Effector memory CD8-positive, alpha-beta T cell (primary cell): ENCODE measurements at regions not wholly inside any gene's neighbourhood (a gene's known extent, or its start where the extent isn't known, plus 50 kb on each side); places are given as distances from the start of the nearest gene placed in this dataset.

Source experiments
- ATAC-seq: fragments of 150-1000 bp; cut with Tn5 transposase; replicated peaks from 2 replicates; pipeline ENCODE4 v1.10.0; 2021; ENCODE audit warnings: mild to moderate bottlenecking, moderate library complexity
- DNase-seq, 3 experiments: peaks; one replicate each; pipeline ENCODE4 v3.0.0; 2021
- H3K27ac Mint-ChIP-seq, 2 donors: one replicate each; pipeline ENCODE4 v1.8.0; 2022; ENCODE audit warnings: mild to moderate bottlenecking in 2 of 2, mixed read lengths in 2 of 2, moderate library complexity in 2 of 2
- H3K27me3 Mint-ChIP-seq, 2 donors: one replicate each; pipeline ENCODE4 v1.8.0; 2022; ENCODE audit warnings: mixed read lengths in 2 of 2
- H3K36me3 Mint-ChIP-seq: one replicate; pipeline ENCODE4 v1.8.0; 2022; ENCODE audit warnings: mild to moderate bottlenecking, moderate library complexity, mixed read lengths; ENCODE audit not compliant: insufficient read depth
- H3K4me1 Mint-ChIP-seq, 2 donors: one replicate each; pipeline ENCODE4 v1.8.0; 2022; ENCODE audit warnings: low read depth in 2 of 2, mixed read lengths in 2 of 2
- H3K4me3 Mint-ChIP-seq, 2 donors: one replicate each; pipeline ENCODE4 v1.8.0; 2022; ENCODE audit warnings: mild to moderate bottlenecking in 2 of 2, mixed read lengths in 2 of 2, moderate library complexity in 2 of 2
- H3K9me3 Mint-ChIP-seq, 2 donors: one replicate each; pipeline ENCODE4 v1.8.0; 2022; ENCODE audit warnings: mixed read lengths in 2 of 2

DNA sequence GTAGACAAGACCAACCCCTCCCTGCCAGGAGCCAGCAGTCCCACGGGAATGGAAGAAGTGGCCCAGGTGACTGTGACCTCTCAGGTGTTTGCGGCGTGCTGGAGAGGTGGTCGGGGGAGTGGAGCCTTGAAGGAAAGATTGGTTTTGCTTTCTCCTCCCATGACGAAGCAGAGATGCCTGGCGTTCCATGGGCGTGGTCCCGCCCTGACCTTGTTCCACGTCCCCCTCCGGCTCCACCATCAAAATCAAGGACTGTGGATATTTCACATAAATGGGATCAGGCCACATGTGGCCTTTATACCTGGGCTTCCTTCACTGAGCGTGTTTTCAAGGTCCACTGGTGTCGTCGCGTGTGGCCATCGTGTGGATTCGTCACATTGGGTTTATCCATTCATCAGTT, 270.6 kb upstream of the TNRC6C start:
- DNase-seq (no peak), ATAC-seq (no peak)
- H3K36me3 Mint-ChIP-seq: no peaks in the 10 kb centered on the region
- no peaks in the 10 kb centered on the region for H3K9me3 Mint-ChIP-seq
- H3K27ac Mint-ChIP-seq: no peak overlapping the region
- peaks cover 13 to 22% of the 10 kb centered on the region in 2 donors for H3K4me1 Mint-ChIP-seq
- peaks cover 0 to 43% of the 10 kb centered on the region in 2 donors for H3K27me3 Mint-ChIP-seq
- H3K4me3 Mint-ChIP-seq: no peak overlapping the region

DNA sequence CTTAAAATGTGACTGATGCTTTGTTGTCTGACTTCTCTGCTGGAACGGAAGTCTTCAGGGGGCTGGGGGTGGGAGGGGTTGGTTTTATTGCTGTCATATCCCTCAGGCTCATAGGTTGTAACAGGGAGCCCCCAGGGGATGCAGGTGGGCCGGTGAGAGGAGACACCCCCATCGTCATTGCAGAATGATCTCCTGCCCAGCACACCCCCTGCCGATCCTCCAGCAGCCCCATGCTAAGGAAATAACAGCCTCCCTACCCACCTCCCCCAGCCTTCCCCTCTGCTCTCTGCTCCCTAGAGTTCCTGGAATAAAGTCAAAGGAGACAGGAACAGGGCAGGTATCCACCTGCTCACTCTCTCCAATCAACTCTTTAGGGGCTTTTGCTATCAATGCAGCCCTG, 270.1 kb upstream of the TNRC6C start:
- Mint-ChIP-seq H3K27ac (no peak overlapping the region), H3K27me3 (peaks cover 0 to 46% of the 10 kb centered on the region in 2 donors), H3K4me1 (peaks cover 13 to 26% of the 10 kb centered on the region in 2 donors)

DNA sequence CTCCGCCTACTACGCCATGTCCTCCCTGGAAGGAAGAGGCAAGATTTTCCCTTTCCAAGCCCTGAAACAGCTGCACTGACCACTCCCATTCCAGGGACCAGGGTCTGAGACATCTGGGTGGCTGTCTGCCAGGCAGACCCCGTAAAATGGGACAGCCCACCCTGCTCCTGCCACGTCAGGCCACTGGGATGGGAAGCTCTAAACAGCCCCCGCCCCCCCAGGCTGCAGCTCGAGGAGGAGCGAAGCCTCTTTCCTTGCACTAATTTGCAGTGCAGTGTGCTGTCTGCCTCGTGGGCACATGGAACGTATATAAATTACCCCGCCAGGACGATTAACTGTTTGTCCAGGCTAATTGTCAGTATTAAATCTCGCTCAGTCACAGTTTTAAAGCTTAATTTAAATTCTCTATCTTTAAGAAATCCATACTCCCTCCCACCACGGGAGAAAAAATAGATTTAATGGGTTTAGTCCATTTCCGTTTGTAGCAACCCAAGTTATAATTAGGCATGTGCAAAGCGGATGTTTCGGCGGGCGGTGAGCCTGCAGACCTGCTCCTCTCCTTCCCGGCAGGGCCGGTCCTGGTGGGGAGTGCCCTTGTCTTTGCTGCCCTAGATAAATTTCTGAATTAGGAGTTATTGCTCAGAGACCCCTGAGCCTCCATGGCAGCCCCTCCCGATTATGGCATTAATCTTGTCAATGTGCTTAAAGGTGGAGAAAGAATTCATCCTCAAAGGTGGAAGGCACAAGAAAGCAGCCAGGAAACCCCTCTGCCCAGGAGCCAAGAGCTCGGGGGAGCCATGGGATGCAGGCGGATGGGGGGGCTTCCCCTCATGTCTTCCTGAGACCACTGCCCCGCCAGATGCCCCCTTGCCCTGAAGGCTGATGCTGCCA, 268.0 kb upstream of the TNRC6C start:
- peak overlapping the region; percentile 50 to 62 for H3K4me3 Mint-ChIP-seq
- no peaks in the 10 kb centered on the region for H3K9me3 Mint-ChIP-seq
- H3K27me3 Mint-ChIP-seq: peaks cover 21 to 47% of the 10 kb centered on the region in 2 donors
- DNase-seq: no peak
- H3K4me1 Mint-ChIP-seq: peaks cover 10 to 30% of the 10 kb centered on the region in 2 donors
- peak; percentile 31 for ATAC-seq
- H3K36me3 Mint-ChIP-seq: no peaks in the 10 kb centered on the region
- H3K27ac Mint-ChIP-seq: no peak overlapping the region

More for the DNA sequence above, 270.1 kb upstream of the TNRC6C start:
- Mint-ChIP-seq H3K9me3 (no peaks in the 10 kb centered on the region), H3K36me3 (no peaks in the 10 kb centered on the region), H3K4me3 (no peak overlapping the region)
- DNase-seq (no peak), ATAC-seq (no peak)

- ATAC-seq (no peak), DNase-seq (no peak)
These were observed 267.1 kb upstream of the TNRC6C start for GRCh38 chr17:77691216-77692085.

DNA sequence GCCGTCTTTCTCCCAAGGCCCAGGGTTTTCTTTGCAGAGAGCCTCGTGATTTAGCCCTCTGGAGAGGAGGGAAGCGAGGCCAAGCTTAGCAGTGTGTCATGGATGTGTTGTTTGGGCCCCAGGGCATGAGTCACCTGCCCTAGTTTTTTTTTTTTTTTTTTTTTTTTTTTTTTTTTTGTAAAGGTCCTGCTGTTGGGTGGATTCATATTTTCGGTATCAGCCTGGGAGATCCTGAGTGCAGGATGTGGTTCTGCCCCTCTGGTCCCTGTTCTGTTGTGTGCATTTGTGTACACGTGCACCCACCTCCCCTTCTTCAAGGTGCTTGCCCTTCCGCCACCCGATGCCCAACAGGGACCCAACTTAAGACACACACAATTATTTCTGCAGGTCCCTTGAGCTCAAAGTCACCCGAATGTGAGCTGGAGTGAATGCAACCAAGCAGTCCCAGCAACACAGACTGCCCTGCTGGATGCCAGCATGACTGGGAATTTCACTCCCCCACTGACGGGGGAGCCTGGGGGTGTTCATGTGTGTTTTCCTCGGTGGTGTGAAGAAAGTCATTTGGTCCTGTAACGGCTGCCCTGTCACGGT, 265.8 kb upstream of the TNRC6C start:
- no peaks in the 10 kb centered on the region for H3K9me3 Mint-ChIP-seq
- ATAC-seq: peak; percentile 86
- H3K4me3 Mint-ChIP-seq: peak overlapping the region; percentile 31 to 50
- H3K36me3 Mint-ChIP-seq: no peaks in the 10 kb centered on the region
- H3K27ac Mint-ChIP-seq: peak overlapping the region in 1 of 2 donors; percentile 42
- H3K4me1 Mint-ChIP-seq: peaks cover 10 to 34% of the 10 kb centered on the region in 2 donors
- H3K27me3 Mint-ChIP-seq: peaks cover 38 to 51% of the 10 kb centered on the region in 2 donors
- DNase-seq: peak in 1 of 3 experiments; percentile 12

More at GRCh38 chr17:77691216-77692085, 267.1 kb upstream of the TNRC6C start:
- H3K9me3 Mint-ChIP-seq: no peaks in the 10 kb centered on the region
- H3K36me3 Mint-ChIP-seq: no peaks in the 10 kb centered on the region
- peak overlapping the region in 1 of 2 donors; percentile 42 for H3K27ac Mint-ChIP-seq
- peak overlapping the region; percentile 50 to 62 for H3K4me3 Mint-ChIP-seq
- H3K4me1 Mint-ChIP-seq: peaks cover 10 to 34% of the 10 kb centered on the region in 2 donors
- peaks cover 31 to 47% of the 10 kb centered on the region in 2 donors for H3K27me3 Mint-ChIP-seq

- peaks cover 40 to 57% of the 10 kb centered on the region in 2 donors for H3K27me3 Mint-ChIP-seq
- peak overlapping the region in 1 of 2 donors; percentile 22 for H3K27ac Mint-ChIP-seq
- ATAC-seq (no peak), DNase-seq (no peak)
- no peaks in the 10 kb centered on the region for H3K9me3 Mint-ChIP-seq
- no peaks in the 10 kb centered on the region for H3K36me3 Mint-ChIP-seq
- peak overlapping the region in 1 of 2 donors; percentile 50 for H3K4me3 Mint-ChIP-seq
- H3K4me1 Mint-ChIP-seq: peaks cover 10 to 34% of the 10 kb centered on the region in 2 donors
These were observed 265.2 kb upstream of the TNRC6C start for GRCh38 chr17:77693301-77693700.

DNA sequence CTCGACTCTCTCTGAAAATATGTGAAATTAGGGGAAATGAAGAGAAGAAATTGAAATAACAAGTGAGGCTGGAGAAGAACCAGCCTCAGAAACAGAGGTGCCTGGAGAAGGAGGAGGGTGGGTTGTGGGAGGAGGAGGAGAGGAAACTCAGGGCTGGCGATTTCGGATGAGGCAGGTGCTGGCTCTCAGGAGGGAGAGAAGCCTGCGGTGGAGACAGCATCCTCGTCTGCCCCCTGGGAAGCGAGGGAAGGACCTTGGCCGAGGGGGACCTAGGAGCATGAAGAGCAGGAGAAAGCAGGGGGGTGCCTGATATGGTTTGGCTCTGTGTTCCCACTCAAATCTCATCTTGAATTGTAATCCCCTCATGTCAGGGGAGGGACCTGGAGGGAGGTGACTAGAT, 264.7 kb upstream of the TNRC6C start:
- peak overlapping the region in 1 of 2 donors; percentile 22 for H3K27ac Mint-ChIP-seq

DNA sequence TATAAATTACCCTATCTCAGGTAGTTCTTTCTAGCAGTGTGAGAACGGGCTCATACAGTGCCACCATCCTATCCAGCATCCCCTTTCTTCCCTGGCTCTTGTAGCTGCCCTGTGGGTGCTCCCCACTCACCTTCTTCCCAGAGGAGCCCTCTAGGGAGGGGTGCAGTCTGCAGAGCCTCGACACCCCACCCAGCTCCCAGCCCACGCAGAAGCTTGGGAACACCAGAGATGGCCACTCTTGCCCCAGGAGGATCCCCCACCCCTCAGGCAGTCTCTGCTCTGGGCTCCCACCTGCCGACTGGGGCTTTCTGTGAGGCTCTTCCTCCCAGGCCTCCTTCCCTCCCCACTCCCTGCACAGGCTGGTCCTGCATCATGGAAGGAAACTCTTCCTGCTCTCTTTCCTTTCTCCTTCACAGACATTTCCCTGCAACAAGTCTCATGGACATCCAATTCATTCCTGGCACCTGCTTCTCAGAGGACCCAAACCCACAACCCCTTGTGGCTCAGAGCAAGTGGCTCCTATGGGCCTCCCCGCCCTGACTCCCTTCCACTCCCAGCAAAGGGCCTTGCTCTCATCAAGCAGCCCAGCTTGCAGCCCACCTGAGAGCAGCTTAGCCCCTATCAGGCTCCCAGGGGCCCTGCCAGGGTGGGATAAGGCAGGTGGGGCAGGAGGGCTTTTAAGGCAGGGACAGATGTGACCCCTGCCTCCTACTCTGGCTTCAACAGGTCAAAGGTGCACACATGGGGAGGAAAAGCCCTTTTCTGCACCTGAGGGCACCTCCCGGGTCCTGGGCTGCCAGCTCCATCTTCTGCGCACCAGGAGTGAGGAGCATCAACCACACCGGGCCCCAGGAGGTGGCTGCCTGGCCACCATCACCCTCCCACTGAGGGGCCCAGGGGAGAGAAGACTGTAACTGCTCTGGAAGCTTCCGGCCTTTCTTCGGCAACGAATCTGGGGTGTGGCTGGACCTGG, 263.8 kb upstream of the TNRC6C start:
- peaks cover 10 to 37% of the 10 kb centered on the region in 2 donors for H3K4me1 Mint-ChIP-seq
- H3K4me3 Mint-ChIP-seq: no peak overlapping the region
- H3K9me3 Mint-ChIP-seq: no peaks in the 10 kb centered on the region
- H3K36me3 Mint-ChIP-seq: no peaks in the 10 kb centered on the region
- DNase-seq (no peak), ATAC-seq (no peak)
- H3K27me3 Mint-ChIP-seq: peaks cover 48 to 71% of the 10 kb centered on the region in 2 donors
- peak overlapping the region in 1 of 2 donors; percentile 75 for H3K27ac Mint-ChIP-seq

More for the DNA sequence above, 264.7 kb upstream of the TNRC6C start:
- peaks cover 10 to 34% of the 10 kb centered on the region in 2 donors for H3K4me1 Mint-ChIP-seq
- no peak for ATAC-seq
- H3K27me3 Mint-ChIP-seq: peaks cover 45 to 62% of the 10 kb centered on the region in 2 donors
- H3K4me3 Mint-ChIP-seq: no peak overlapping the region
- DNase-seq: no peak
- H3K9me3 Mint-ChIP-seq: no peaks in the 10 kb centered on the region
- no peaks in the 10 kb centered on the region for H3K36me3 Mint-ChIP-seq

DNA sequence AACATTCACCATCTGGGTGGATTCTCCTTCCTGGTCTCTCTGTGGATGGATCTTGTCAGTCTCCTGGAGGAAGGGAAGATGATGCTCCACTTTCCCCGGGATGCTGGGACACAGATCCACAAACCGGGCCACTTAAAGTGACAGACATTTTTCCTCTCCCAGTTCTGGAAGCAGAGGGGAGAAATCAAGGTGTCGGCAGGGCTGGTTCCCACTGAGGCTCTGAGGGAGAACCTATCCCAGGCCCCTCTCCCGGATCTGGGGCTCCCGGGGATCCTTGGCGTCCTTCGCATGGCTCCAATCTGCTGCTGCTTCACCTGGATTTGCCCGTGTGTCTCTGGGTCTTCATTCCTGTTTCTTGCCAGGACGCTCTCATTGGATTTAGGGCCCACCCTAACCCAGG, 263.1 kb upstream of the TNRC6C start:
- Mint-ChIP-seq H3K4me1 (peaks cover 10 to 34% of the 10 kb centered on the region in 2 donors), H3K36me3 (peaks cover 2% of the 10 kb centered on the region), H3K9me3 (no peaks in the 10 kb centered on the region), H3K27me3 (peaks cover 48 to 71% of the 10 kb centered on the region in 2 donors), H3K27ac (no peak overlapping the region), H3K4me3 (no peak overlapping the region)
- ATAC-seq: no peak
- DNase-seq: no peak

- no peaks in the 10 kb centered on the region for H3K9me3 Mint-ChIP-seq
- H3K4me3 Mint-ChIP-seq: peak overlapping the region in 1 of 2 donors; percentile 37
- DNase-seq: no peak
- peaks cover 48 to 71% of the 10 kb centered on the region in 2 donors for H3K27me3 Mint-ChIP-seq
- H3K27ac Mint-ChIP-seq: no peak overlapping the region
- no peak for ATAC-seq
- H3K4me1 Mint-ChIP-seq: peaks cover 8 to 28% of the 10 kb centered on the region in 2 donors
- H3K36me3 Mint-ChIP-seq: peaks cover 3% of the 10 kb centered on the region
These were observed 262.3 kb upstream of the TNRC6C start for GRCh38 chr17:77696151-77696720.

DNA sequence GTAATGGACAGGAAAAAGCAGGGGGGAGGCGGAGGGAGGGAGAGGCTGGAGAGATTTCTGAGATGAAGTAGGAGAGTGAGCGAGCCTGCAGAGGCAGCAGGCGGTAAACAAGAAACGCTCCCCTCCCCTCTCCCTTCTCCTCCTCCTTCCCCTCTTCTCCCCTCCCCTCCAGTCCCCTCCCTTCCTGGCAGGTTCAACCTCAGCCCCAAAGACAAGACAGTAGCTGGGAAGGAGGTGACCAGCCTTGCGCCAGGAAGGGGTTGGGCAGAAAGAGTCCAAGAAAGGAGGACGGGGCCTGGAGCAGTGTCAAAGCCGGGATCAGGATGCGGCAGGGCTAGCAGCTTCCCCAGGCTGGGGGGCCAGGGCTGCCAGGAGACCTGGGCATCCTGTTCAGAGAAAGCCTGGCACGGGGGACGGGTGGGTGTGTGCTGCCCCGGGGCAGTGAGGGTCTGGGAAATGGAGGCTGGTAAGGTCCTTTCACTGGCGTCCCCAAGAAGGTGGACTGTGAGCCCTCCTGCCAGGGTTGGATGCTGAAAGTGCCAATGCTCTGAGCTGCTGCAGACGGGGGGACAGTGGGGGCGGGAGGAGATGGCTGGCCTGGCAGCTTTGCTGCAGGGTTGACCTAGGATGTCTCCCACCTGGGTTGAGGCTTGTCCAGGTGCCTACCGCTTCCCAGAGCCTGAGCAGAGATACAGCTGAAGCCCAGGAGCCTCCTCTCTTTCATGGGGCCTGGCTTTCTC, 261.6 kb upstream of the TNRC6C start:
- Mint-ChIP-seq H3K4me1 (peaks cover 4 to 24% of the 10 kb centered on the region in 2 donors), H3K27me3 (peaks cover 48 to 71% of the 10 kb centered on the region in 2 donors), H3K4me3 (no peak overlapping the region), H3K9me3 (peaks cover 0 to 2% of the 10 kb centered on the region in 2 donors), H3K27ac (no peak overlapping the region), H3K36me3 (peaks cover 3% of the 10 kb centered on the region)
- no peak for ATAC-seq
- DNase-seq: no peak
